BE2C (cell line): ENCODE measurements at regions not wholly inside any gene's neighbourhood (a gene's known extent, or its start where the extent isn't known, plus 50 kb on each side); places are given as distances from the start of the nearest gene placed in this dataset.

Experiments used
- DNase-seq: peaks from one replicate; pipeline ENCODE4 v3.0.0-alpha.2; 2020
- H3K27me3 ChIP-seq: fragments of 250-450 bp; sonication (Bioruptor Pico); 2 replicates; pipeline ENCODE4 v1.5.1; 2020; ENCODE audit warnings: mild to moderate bottlenecking
- H3K36me3 ChIP-seq: fragments of 250-450 bp; sonication (Bioruptor Pico); 2 replicates; pipeline ENCODE4 v1.5.1; 2020; ENCODE audit warnings: mild to moderate bottlenecking
- H3K4me1 ChIP-seq: fragments of 250-450 bp; sonication (Bioruptor Pico); 2 replicates; pipeline ENCODE4 v1.5.1; 2020
- H3K4me3 ChIP-seq: 2 replicates; pipeline ENCODE4 v1.5.1; 2011; ENCODE audit warnings: low read depth, low read length
- H3K9me3 ChIP-seq: fragments of 250-450 bp; sonication (Bioruptor Pico); 2 replicates; pipeline ENCODE4 v1.5.1; 2020
- TF ChIP-seq, protein P1 (sequence below): IDR thresholded peaks from 2 replicates; pipeline ENCODE4 v1.5.1; 2012; ENCODE audit warnings: mild to moderate bottlenecking, low read depth, low read length

DNA sequence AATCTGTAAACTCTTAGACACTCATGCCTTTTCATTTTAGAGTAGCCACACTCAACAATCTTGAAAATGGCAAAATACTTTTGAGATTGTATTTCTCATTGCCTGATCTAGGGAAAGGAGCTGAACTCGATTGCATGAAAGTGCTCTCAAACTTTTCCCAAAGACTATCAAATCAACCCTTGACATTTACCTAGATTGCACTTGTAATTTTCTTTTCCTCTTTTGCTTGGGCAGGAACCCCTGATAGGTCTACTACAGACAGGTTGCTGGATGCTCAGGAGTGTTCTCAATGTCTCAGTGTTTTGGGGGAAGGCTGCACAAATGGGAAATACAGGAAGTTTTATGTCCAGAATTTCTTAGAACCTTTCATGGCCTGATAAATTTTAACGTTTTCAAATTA is 468.0 kb upstream of the GJE1 start:
- TF ChIP-seq, protein P1, sequence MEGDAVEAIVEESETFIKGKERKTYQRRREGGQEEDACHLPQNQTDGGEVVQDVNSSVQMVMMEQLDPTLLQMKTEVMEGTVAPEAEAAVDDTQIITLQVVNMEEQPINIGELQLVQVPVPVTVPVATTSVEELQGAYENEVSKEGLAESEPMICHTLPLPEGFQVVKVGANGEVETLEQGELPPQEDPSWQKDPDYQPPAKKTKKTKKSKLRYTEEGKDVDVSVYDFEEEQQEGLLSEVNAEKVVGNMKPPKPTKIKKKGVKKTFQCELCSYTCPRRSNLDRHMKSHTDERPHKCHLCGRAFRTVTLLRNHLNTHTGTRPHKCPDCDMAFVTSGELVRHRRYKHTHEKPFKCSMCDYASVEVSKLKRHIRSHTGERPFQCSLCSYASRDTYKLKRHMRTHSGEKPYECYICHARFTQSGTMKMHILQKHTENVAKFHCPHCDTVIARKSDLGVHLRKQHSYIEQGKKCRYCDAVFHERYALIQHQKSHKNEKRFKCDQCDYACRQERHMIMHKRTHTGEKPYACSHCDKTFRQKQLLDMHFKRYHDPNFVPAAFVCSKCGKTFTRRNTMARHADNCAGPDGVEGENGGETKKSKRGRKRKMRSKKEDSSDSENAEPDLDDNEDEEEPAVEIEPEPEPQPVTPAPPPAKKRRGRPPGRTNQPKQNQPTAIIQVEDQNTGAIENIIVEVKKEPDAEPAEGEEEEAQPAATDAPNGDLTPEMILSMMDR, result no peak

DNA sequence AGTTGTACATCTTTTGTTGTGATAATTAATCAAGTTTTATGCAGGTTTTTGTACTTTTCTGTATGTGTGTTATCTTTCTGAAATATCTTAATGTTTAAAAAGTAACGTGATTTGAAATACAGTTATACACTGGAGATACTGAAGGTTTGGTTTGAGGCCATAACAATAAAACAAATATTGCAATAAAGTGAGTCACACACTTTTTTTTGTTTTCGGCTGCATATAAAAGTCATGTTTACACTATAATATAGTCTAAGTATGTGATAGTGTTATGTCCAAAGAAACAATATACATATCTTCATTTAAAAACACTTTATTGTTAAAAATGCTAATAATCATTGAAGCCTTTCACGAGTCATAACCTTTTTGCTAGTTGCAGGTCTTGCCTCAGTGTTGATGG is 473.1 kb upstream of the GJE1 start:
- H3K9me3 ChIP-seq, result no peaks in the 10 kb centered on the region
- no peaks in the 10 kb centered on the region for H3K4me1 ChIP-seq
- TF ChIP-seq, protein P1, result no peak
- no peaks in the 10 kb centered on the region for H3K27me3 ChIP-seq
- DNase-seq, result no peak
- no peaks in the 10 kb centered on the region for H3K36me3 ChIP-seq
- H3K4me3 ChIP-seq, result no peak overlapping the region

More for the DNA sequence above, 468.0 kb upstream of the GJE1 start:
- no peaks in the 10 kb centered on the region for H3K36me3 ChIP-seq
- H3K9me3 ChIP-seq, result no peaks in the 10 kb centered on the region
- H3K27me3 ChIP-seq, result no peaks in the 10 kb centered on the region
- H3K4me3 ChIP-seq, result no peak overlapping the region
- no peak for DNase-seq
- H3K4me1 ChIP-seq, result no peaks in the 10 kb centered on the region

DNA sequence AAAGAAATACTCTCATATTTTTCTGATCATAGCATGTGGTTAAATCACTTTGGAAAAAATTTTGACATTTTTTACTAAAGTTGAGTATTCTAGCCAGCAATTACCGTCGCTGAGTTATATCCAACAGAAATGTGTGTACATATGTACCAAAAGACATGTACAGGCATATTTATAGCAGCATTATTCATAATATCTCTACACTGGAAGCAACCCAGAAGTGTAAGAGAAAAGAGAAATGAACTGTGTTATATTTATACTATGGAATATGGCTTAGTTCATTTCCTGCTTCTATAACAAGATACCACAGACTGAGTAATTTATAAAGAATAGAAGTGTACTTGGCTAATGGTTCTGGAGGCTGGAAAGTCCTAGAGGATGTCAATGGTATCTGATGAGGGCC is 474.0 kb upstream of the GJE1 start:
- Histone ChIP-seq H3K4me1 (no peaks in the 10 kb centered on the region), H3K9me3 (no peaks in the 10 kb centered on the region), H3K27me3 (no peaks in the 10 kb centered on the region), H3K36me3 (no peaks in the 10 kb centered on the region), H3K4me3 (no peak overlapping the region)
- TF ChIP-seq, protein P1, result no peak
- DNase-seq, result no peak

DNA sequence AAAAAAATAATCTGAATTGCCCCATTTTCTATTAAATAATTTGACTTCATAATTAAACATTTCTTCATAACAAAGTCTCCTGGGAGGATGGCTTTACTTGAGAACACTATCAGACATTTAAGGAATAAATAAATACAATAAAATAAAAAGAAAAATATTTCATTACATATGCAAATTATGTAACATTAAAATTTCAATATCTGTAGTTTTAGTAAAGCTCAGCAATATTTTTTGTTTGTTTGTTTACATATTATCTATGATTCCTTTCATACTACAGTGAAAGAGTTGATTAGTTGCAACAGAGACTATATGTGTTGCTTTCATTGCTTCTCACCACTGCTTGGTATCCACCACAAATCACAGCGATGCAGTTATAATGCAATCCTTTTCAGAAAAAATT is 474.9 kb upstream of the GJE1 start:
- Histone ChIP-seq H3K36me3 (no peaks in the 10 kb centered on the region), H3K4me1 (no peaks in the 10 kb centered on the region), H3K4me3 (no peak overlapping the region), H3K9me3 (no peaks in the 10 kb centered on the region), H3K27me3 (no peaks in the 10 kb centered on the region)
- no peak for DNase-seq
- TF ChIP-seq, protein P1, result no peak

DNA sequence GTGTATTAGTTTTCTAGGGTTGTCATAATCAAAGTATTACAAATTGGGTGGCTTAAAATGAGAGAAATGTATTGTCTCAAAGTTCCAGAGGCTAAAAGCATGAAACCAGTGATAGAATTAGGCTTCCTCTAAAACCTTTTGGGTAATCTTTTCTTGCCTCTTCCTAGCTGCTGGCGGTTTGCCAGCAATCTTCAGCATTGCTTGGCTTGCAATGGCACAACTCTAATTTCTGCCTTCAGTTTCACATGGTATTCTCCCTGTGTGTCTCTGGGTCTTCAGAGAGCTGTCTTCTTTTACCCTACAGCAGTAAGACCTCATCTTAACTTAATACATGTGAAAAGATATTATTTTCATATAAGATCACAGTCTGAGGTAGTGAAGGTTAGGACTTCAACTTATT is 479.1 kb upstream of the GJE1 start:
- H3K4me3 ChIP-seq, result no peak overlapping the region
- DNase-seq, result no peak
- H3K9me3 ChIP-seq, result no peaks in the 10 kb centered on the region
- no peaks in the 10 kb centered on the region for H3K36me3 ChIP-seq
- no peaks in the 10 kb centered on the region for H3K4me1 ChIP-seq
- H3K27me3 ChIP-seq, result no peaks in the 10 kb centered on the region
- TF ChIP-seq, protein P1, result no peak

DNA sequence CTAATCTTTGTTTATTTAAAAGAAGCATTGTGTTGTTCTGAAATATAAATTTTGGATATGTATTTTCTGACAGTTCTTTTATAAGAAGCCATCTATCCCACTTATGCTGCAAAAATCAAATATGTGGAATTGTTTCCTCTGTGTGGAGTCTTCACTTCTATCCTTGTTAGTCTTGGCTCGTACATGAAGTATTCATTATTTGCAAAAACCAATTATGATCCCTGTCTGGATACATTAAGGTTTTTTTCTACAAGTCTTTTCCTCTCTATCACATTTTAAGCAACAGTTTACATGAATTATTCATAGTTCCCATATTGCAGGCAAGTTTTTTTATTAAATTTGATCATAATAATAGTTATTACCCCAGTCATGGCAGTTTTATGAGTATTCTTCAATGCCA is 490.8 kb upstream of the GJE1 start:
- Histone ChIP-seq H3K4me1 (no peaks in the 10 kb centered on the region), H3K9me3 (no peaks in the 10 kb centered on the region), H3K27me3 (no peaks in the 10 kb centered on the region), H3K36me3 (no peaks in the 10 kb centered on the region), H3K4me3 (no peak overlapping the region)
- no peak for DNase-seq
- TF ChIP-seq, protein P1, result no peak
